GM13976 (cell line): ENCODE measurements at regions not wholly inside any gene's neighbourhood (a gene's known extent, or its start where the extent isn't known, plus 50 kb on each side); places are given as distances from the start of the nearest gene placed in this dataset.

ENCODE experiments used
- DNase-seq: peaks from one replicate; pipeline ENCODE4 v3.0.0; 2012; ENCODE audit warnings: low spot score
- in situ Hi-C: fragments of 300-500 bp; cut with MboI; formaldehyde crosslinking; loops from one replicate; pipeline ENCODE4 v1.12.0; 2022; ENCODE audit warnings: low sequenced_read_pairs, mixed read lengths, inconsistent platforms; ENCODE audit not compliant: unreplicated experiment
- TF ChIP-seq, protein P1 (sequence below): IDR thresholded peaks from 2 replicates; pipeline ENCODE4 v1.5.1; 2012; ENCODE audit warnings: borderline replicate concordance, mild to moderate bottlenecking; ENCODE audit not compliant: insufficient read depth; ENCODE audit errors: extremely low read depth, missing control alignments, control extremely low read depth

- DNase-seq, result no peak
- in situ Hi-C loops, result no loop called here
- TF ChIP-seq, protein P1, sequence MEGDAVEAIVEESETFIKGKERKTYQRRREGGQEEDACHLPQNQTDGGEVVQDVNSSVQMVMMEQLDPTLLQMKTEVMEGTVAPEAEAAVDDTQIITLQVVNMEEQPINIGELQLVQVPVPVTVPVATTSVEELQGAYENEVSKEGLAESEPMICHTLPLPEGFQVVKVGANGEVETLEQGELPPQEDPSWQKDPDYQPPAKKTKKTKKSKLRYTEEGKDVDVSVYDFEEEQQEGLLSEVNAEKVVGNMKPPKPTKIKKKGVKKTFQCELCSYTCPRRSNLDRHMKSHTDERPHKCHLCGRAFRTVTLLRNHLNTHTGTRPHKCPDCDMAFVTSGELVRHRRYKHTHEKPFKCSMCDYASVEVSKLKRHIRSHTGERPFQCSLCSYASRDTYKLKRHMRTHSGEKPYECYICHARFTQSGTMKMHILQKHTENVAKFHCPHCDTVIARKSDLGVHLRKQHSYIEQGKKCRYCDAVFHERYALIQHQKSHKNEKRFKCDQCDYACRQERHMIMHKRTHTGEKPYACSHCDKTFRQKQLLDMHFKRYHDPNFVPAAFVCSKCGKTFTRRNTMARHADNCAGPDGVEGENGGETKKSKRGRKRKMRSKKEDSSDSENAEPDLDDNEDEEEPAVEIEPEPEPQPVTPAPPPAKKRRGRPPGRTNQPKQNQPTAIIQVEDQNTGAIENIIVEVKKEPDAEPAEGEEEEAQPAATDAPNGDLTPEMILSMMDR, result no peak
These were observed 476.8 kb downstream of the C3orf38 start for GRCh38 chr3:88626456-88627120.

DNA sequence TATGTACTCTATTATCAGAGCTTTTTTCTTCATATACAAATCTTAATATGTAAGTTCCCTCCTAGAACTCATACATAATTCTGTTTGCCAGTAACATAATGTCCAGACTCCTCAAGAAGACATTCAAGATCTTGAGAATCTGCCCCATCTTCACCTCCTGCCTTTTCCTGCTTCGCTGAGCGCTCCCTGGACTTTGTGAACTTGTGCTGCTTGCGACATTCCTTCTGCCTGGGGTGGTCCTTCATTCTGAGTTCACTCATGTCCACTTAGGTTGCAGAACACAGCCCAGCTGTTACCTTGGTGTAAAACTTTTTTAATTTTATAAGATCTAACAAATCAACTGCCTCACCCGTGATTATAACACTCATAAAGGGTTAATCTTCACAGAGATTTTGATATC lies 478.5 kb upstream of the EPHA3 start:
- TF ChIP-seq, protein P1, result no peak
- DNase-seq, result no peak
- in situ Hi-C loops, result no loop called here

DNA sequence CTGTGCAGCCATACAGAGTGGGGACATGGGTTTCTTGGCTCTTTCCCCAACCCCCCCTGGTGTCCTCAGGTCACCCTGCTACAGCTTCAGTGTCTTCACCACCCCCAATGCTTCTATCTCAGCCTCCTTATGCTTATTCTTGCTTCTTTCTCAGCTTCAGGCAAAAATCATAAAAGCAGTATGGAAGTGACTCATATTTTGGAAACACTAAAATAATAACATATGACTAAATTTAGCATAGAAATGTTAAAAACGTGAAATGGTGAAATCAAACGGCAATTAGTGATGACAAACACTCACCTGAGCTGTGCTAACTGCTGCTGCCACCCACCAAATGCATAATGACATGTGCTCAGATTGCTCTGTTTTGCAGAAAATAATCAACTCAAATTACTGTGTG lies 475.2 kb upstream of the EPHA3 start:
- TF ChIP-seq, protein P1, result no peak
- no peak for DNase-seq
- in situ Hi-C loops, result no loop called here

GRCh38 chr3:88640581-88640980 lies 466.8 kb upstream of the EPHA3 start:
- in situ Hi-C loops, result no loop called here
- TF ChIP-seq, protein P1, result no peak
- no peak for DNase-seq

GRCh38 chr3:88641033-88641604 lies 466.3 kb upstream of the EPHA3 start:
- in situ Hi-C loops, result no loop called here
- DNase-seq, result no peak
- TF ChIP-seq, protein P1, result no peak

DNA sequence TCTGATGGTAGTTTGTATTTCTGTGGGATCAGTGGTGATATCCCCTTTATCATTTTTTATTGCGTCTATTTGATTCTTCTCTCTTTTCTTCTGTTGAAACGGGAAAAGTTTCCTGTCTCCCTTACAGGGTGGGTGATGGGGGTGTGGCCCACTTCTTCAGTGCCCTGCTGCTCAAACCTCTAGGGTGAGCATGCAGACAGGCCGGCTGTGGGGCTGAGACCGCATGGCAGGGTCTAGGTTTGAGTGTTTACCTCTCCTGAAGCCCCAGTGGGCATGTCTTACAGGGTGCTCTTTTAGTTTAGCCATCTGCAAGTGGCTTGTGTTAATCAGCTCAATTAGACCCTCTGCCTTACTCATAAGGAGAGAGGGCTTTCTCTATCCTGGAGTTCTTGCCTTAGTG lies 450.0 kb upstream of the EPHA3 start:
- in situ Hi-C loops, result no loop called here
- TF ChIP-seq, protein P1, result no peak

GRCh38 chr3:88661433-88661824 lies 446.0 kb upstream of the EPHA3 start:
- TF ChIP-seq, protein P1, result no peak
- in situ Hi-C loops, result no loop called here
- DNase-seq, result no peak

More for the DNA sequence above, 450.0 kb upstream of the EPHA3 start:
- DNase-seq, result no peak
